GM19099 (cell line): ENCODE measurements at regions not wholly inside any gene's neighbourhood (a gene's known extent, or its start where the extent isn't known, plus 50 kb on each side); places are given as distances from the start of the nearest gene placed in this dataset.

Source experiments
- POLR2A ChIP-seq: IDR thresholded peaks from 3 replicates; pipeline ENCODE4 v1.6.1; 2011; ENCODE audit warnings: low read depth; ENCODE audit not compliant: insufficient read length; ENCODE audit errors: extremely low read depth

DNA sequence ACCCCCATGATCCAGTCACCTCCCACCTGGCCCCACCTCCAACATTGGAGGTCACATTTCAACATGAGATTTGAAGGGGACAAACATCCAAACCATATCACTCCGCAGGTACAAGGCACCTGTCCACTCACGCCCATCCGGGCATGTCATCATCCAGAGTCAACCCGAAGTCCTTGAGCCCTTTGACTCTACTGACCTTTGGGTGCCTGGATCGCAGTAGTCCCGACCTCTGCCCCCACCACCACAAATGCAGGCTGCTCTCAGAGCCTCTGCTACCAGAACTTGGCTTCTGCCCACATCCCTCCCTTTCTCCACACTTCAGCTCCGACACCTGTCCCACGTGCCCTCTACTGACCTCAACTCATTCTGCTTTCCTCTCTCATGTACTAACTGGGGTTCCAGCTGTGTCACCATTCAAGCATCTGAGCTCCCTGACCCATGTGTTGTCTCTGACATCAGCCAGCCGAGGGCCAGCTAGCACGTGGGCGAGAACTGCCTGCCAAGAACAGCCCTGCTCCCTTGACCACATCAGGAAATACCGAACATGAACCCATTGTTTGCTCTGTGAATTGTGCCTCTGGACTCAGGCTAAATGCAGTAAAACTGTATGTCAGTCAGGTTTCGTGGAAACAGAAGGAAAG is 498.3 kb upstream of the SULF2 start:
- no peak for TF ChIP-seq POLR2A

DNA sequence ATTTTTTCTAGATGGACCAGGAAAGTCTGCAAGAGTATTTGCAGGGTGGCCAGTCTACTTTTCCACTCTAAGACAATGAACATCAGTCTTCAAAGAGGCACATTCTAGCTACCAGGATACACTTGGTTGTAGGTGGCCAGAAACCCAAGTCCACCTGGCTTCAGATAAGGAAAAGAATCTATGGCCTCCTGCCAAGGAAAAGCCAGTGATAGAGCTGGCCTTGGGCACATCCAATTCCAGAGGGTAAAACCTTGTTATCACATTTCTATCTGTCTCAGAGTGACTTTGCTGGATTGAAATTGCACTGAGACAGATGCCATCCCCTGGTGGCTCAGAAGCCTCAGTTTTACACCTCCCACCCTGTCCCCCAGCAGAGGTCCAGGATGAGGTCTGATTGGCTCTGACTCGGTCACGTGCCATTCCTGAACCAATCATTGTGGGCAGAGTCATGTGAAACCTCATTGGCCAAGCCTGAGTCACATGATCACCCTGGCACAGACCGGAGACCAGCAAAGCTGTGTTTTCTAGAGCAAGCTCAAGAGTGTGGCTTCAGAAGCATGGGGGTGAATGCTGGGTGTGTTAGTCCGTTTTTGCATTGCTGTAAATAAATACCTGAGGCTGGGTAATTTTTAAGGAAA is 497.4 kb upstream of the SULF2 start:
- no peak for TF ChIP-seq POLR2A

DNA sequence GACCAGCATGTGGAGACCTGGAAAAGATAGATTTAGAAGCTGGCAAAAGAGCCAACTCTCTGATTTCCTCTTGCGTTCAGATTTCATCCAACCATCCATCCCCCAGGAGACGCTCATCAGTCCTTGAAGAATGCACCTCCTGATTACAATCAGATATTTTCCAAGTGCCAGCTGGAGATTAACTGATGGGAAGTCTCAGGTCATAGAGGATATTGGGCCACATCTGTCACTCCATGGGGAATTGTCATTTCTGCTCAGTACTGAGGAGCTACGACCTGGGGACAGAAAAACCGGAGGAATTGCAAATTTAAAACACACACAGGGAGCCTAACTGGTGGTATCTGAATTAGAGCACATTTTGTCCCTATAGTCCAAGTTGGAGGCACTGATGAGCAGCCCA is 496.2 kb upstream of the SULF2 start:
- no peak for TF ChIP-seq POLR2A

- TF ChIP-seq POLR2A: no peak
These were observed 493.7 kb upstream of the SULF2 start for GRCh38 chr20:48278961-48279481.

GRCh38 chr20:48277266-48277665 is 492.0 kb upstream of the SULF2 start:
- TF ChIP-seq POLR2A: no peak

DNA sequence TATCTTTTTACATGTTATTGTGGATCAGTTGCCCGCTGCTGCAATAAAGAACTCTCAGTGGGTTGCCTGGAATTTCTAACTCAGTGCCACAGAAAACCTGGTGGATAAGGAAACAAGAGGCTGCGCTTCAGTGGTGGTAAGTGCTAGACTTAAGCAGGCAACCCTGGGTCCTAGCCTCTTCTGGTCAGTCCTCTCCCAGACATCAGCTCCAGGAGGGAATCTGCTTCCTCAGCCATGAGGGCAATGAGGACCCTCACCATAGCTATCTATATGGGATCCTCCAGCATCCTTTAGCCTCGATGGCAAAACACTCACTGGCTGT is 490.7 kb upstream of the SULF2 start:
- no peak for TF ChIP-seq POLR2A

DNA sequence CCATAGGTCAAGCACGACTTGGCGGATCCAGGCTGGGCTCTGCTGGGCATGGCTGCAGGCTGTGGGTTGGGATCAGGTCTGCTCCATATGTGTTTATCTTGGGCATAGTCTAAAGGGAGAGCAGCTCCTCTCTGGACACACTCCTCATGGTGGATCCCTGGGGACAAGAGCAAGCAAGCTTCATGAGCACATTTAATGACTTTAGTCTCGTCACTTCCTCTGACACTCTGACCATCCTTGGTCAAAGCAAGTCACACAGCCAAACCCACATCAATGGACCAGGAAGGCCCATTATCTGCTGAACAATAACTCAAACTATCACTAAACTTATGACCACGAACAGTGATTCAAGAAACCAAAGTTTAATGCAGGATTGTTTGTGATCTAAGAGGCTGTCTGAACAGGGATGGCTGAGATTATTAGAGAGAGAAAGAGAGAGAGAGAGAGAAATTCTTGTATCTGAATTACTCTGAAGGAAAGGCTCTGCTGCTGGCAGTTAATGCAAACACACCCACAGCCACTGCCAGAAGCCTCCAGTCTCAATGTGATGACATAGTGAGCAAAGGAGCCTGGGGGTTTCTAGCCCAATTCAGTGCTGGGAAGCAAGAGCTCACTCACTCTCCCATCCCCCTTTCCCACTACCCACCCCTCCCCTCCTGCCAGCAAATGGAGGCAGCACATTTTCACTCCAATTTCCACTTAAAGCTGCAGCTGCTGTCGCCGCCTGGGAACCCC is 490.2 kb upstream of the SULF2 start:
- TF ChIP-seq POLR2A: no peak

DNA sequence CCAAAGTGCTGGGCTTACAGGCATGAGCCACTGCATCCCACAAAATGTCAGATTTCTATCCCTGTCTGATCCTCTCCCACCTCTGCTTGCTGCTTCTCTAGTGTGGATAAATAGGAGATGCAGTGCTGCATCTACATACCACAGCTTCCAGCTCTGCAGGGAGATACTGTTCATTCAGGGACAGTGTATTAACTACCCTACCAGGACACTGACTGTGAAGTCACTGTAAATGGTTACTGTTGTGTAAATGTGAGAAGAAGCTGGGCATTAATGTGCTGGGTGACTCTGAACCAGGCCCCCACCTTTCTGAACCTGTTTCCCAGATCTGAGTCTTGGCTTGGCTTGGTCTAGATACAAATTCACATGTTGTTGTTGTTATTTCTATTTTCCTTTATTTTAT is 488.6 kb upstream of the SULF2 start:
- TF ChIP-seq POLR2A: no peak

- TF ChIP-seq POLR2A: no peak
These were observed 485.6 kb upstream of the SULF2 start for GRCh38 chr20:48270885-48271284.

DNA sequence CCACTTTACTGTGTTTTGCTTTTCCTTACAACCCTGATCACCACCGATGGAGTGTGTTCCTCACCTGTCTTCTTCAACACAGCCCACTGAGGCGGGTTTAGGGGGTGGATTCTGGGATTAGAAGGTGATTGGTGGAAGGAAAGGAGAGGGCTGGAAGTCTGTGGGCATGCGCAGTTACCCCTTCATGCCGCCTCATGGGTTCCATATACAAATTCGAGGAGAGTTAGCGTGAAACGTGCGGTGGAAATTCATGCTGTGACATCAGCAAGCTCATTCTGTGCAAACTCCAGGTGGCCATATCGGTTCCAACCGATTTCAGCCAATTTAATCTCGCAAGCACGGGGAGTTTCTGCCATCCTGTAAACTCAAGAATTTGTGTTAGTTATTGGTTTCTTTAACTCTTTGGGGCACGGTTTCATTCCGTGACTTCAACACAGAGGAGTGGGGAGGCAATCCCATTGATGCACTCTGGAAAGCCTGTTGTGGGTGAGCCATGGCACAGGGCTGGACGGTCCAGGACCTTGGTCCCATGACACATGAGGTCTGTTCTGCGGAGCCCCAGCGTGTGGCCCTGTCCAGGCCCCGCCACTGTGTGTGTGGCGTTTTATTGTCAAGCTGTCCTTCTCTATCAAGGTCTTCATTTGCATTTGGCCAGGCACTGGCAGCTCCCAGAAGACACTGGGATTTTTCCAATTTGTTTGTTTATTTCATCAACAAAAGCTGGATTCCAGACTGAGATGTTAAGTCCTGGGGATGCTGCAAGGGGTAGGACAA is 482.8 kb upstream of the SULF2 start:
- TF ChIP-seq POLR2A: no peak

DNA sequence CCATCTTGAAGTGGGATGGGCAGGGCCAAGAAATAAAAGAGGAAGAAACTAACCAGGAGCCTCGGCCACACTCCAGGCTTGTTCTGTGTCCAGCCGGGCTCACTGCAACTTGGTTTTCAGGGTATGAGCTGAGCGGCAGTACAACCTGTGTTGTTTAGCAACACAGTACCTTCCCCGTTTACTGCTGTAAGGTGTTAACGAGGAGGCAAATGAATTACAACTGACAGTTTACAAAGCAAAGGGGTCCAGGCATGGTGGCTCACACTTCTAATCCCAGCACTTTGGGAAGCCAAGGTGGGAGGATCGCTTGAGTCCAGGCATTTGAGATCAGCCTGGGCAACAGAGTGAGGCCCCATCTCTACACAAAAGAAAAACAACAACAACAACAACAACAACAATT is 481.3 kb upstream of the SULF2 start:
- no peak for TF ChIP-seq POLR2A

GRCh38 chr20:48265791-48266190 is 480.5 kb upstream of the SULF2 start:
- TF ChIP-seq POLR2A: no peak

DNA sequence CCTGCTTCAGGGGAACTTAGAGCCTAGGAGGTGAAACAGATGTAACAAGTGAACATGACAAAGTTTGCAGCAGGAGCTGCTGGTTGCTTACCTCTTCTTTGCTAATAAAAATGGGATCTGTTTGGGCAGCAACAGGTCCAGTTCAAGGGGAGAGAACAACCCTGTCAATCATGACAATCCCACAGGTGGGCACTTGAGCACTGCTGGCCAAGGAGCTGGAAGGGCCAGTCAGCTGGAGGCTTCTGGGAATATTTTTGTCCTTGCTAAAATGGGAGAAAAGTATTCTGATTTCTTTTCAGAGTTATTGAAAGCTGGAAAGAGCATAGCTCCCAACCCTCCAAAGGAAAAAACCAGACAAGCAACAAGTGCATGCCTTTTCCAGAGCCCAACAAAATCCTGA is 477.7 kb upstream of the SULF2 start:
- no peak for TF ChIP-seq POLR2A

- TF ChIP-seq POLR2A: no peak
These were observed 477.2 kb upstream of the SULF2 start for GRCh38 chr20:48262466-48262865.

DNA sequence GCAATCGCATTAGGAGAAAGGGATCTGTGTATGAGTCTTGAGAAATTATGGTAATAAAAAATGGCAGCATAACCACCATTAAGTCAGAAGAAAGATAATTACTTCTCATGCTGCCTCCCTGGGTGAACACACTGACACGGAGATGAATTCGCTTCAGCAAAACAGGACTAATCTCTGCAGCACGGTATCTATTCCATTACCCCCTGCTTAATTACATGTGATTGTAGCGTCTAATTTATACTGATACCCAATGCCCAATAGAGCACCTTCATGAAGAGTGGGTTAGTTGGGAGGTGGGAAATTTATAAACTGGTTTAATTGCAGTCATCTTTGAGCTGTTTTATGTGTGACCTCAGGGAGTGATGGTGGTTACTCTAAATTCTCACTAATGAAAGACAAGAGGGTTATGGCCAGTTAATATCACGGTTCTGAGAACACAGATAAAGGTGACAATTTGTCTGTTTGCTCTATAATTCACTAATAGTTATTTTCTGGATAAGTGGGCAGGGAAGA is 476.2 kb upstream of the SULF2 start:
- TF ChIP-seq POLR2A: no peak
